ENCODE measurements at regions not wholly inside any gene's neighbourhood (a gene's known extent, or its start where the extent isn't known, plus 50 kb on each side); places are given as distances from the start of the nearest gene placed in this dataset.

GRCh38 chr1:229808272-229808671, 182.2 kb downstream of the URB2 start:
- Histone ChIP-seq H3K9me3 (ENCODE audit: insufficient read depth in 2 of 2, low read depth in 1 of 2, low read length in 1 of 2) (peaks cover 13 to 22% of the 10 kb centered on the region in 2 experiments; a peak in 3 of 4 replicates), H2BK12ac (ENCODE audit: low read depth, low read length) (no peak overlapping the region), H3K4me3 (ENCODE audit: extremely low read depth in 1 of 4, insufficient read depth in 2 of 4, low read depth in 3 of 4, low read length in 4 of 4) (no peak overlapping the region), H4K91ac (replicated peaks; ENCODE audit: insufficient read length, low read length) (no peak overlapping the region), H2BK15ac (ENCODE audit: low read length) (no peak overlapping the region), H2BK120ac (replicated peaks; ENCODE audit: low read depth, low read length) (no peak overlapping the region), H2AK5ac (ENCODE audit: low read depth, low read length) (no peak overlapping the region), H3K27ac (ENCODE audit: low read depth, low read length) (no peak overlapping the region), H4K5ac (ENCODE audit: insufficient read length, low read depth, low read length) (no peak overlapping the region), H3K14ac (ENCODE audit: insufficient read length) (no peak overlapping the region), H3K27me3 (replicated peaks in 1 of 4; ENCODE audit: control insufficient read depth in 3 of 4, extremely low read depth in 1 of 4, insufficient read depth in 3 of 4, low read length in 3 of 4) (no peaks in the 10 kb centered on the region), H3K4me2 (ENCODE audit: insufficient read depth in 1 of 2, low read depth in 2 of 2, low read length in 2 of 2) (no peak overlapping the region), H3K18ac (ENCODE audit: extremely low read depth, low read length) (no peak overlapping the region), H2BK20ac (ENCODE audit: low read length) (no peak overlapping the region), H3K23me2 (ENCODE audit: low read depth, low read length) (no peaks in the 10 kb centered on the region), H3K23ac (ENCODE audit: insufficient read length) (no peak overlapping the region), H3K36me3 (ENCODE audit: control insufficient read depth in 2 of 4, insufficient read depth in 4 of 4, low read length in 3 of 4) (no peaks in the 10 kb centered on the region), H4K20me1 (replicated peaks in 1 of 2; ENCODE audit: control insufficient read depth in 1 of 2, insufficient read depth in 2 of 2, low read length in 2 of 2) (no peaks in the 10 kb centered on the region), H3K56ac (replicated peaks; ENCODE audit: insufficient read length, low read depth, low read length) (no peak overlapping the region), H3K4me1 (replicated peaks in 1 of 4; ENCODE audit: control insufficient read depth in 3 of 4, insufficient read depth in 4 of 4, low read length in 3 of 4) (no peaks in the 10 kb centered on the region), H3K4ac (replicated peaks; ENCODE audit: insufficient read length, low read depth, low read length) (no peak overlapping the region), H2AFZ (ENCODE audit: low read length) (no peak overlapping the region), H3K79me2 (ENCODE audit: control insufficient read depth in 1 of 2, insufficient read depth in 2 of 2, low read length in 2 of 2) (no peaks in the 10 kb centered on the region), H3K9ac (replicated peaks in 1 of 4; ENCODE audit: extremely low read depth in 1 of 4, low read depth in 3 of 4, low read length in 3 of 4) (no peak overlapping the region), H2BK5ac (ENCODE audit: low read depth, low read length) (no peak overlapping the region), H4K8ac (ENCODE audit: extremely low read depth, insufficient read depth, low read length) (no peak overlapping the region), H3K79me1 (ENCODE audit: low read depth, low read length) (no peaks in the 10 kb centered on the region)
- POLR2A ChIA-PET (ENCODE audit: partially characterized antibody), result no interaction called here
- DNase-seq (ENCODE audit: low read depth in 1 of 2, low spot score in 2 of 2) (no peak), FAIRE-seq (no peak)
- CTCF ChIA-PET (ENCODE audit: partially characterized antibody), result interaction anchor here (1.1 kb wide), 1 partner anchor 52 kb away, joined by 3 read pairs; no protein-coding TSS in a partner anchor
- WGBS, 2 experiments (ENCODE audit: extremely low coverage in 1 of 2, insufficient coverage in 1 of 2, insufficient read length in 1 of 2, insufficient replicate concordance in 2 of 2, low coverage in 1 of 2, low lambda C conversion rate in 2 of 2, missing lambda C conversion rate in 1 of 2), result 96% methylated on average over 2 of the region's 2 CpGs; no CpG with 5 or more reads in 1 of the 2 experiments
- no peak for TF ChIP-seq CBX5 (IDR thresholded peaks at IDR 0.05; ENCODE audit: low read depth, low read length)
- TF ChIP-seq SP4 (IDR thresholded peaks at IDR 0.05; ENCODE audit: low read length), result no peak
- no peak for TF ChIP-seq TEAD4 (IDR thresholded peaks at IDR 0.05; ENCODE audit: low read depth, low read length)
- no peak for TF ChIP-seq TAF7 (optimal IDR thresholded peaks at IDR 0.05; ENCODE audit: borderline replicate concordance, low read depth, low read length)
- TF ChIP-seq ATF2 (IDR thresholded peaks at IDR 0.05; ENCODE audit: low read length), result no peak
- no peak for TF ChIP-seq NANOG (IDR thresholded peaks at IDR 0.05; ENCODE audit: insufficient read depth, low read depth, low read length, poor library complexity, severe bottlenecking)
- no peak for TF ChIP-seq SAP30 (IDR thresholded peaks at IDR 0.05; ENCODE audit: insufficient read depth, insufficient replicate concordance, low read length)
- no peak for TF ChIP-seq SUZ12 (IDR thresholded peaks at IDR 0.05; ENCODE audit: low read length)
- no peak for TF ChIP-seq PHF8 (conservative IDR thresholded peaks at IDR 0.05; ENCODE audit: low read depth, low read length)
- no peak for TF ChIP-seq YY1 (IDR thresholded peaks at IDR 0.05; ENCODE audit: low read depth, low read length)
- TF ChIP-seq MAX (IDR thresholded peaks at IDR 0.05), result no peak
- TF ChIP-seq KDM4A (IDR thresholded peaks at IDR 0.05; ENCODE audit: low read depth, low read length, severe bottlenecking), result no peak
- TF ChIP-seq CBX8 (IDR thresholded peaks at IDR 0.05; ENCODE audit: borderline replicate concordance, low read depth, low read length), result no peak
